H1 (cell line): ENCODE measurements at regions not wholly inside any gene's neighbourhood (a gene's known extent, or its start where the extent isn't known, plus 50 kb on each side); places are given as distances from the start of the nearest gene placed in this dataset.

Experiments used
- CTCF ChIA-PET: fragments of 300-600 bp; sonication (Branson Sonifier 250); formaldehyde crosslinking; loops from one replicate; lab custom pipeline; 2021; ENCODE audit not compliant: partially characterized antibody; lab: Charles Lee
- POLR2A ChIA-PET: fragments of 300-600 bp; sonication (Branson Sonifier 250); formaldehyde crosslinking; loops from one replicate; lab custom pipeline; 2021; ENCODE audit warnings: inconsistent platforms; ENCODE audit not compliant: partially characterized antibody; lab: Charles Lee
- DNase-seq, 2 experiments: peaks; one replicate each; pipeline versions ENCODE4 v3.0.0 to v3.0.0-alpha.2; 2010 to 2022; ENCODE audit warnings: low spot score in 2 of 2, low read depth in 1 of 2, mixed read lengths in 1 of 2
- FAIRE-seq: peaks from 2 replicates; lab custom pipeline; 2011; peaks lifted over from hg19 to GRCh38; lab: Jason Lieb, UNC
- H2AFZ ChIP-seq: 2 replicates; pipeline ENCODE4 v1.8.1; 2012; ENCODE audit warnings: low read length, inconsistent platforms
- H2AK5ac ChIP-seq: 2 replicates; pipeline ENCODE4 v1.6.1; 2013; ENCODE audit warnings: low read depth, low read length
- H2BK120ac ChIP-seq: replicated peaks from 2 replicates; pipeline ENCODE3; 2013; ENCODE audit warnings: low read depth, low read length, inconsistent platforms
- H2BK12ac ChIP-seq: 2 replicates; pipeline ENCODE4 v1.6.1; 2013; ENCODE audit warnings: low read depth, low read length
- H2BK15ac ChIP-seq: 2 replicates; pipeline ENCODE4 v1.6.1; 2013; ENCODE audit warnings: low read length
- H2BK20ac ChIP-seq: 2 replicates; pipeline ENCODE4 v1.6.1; 2013; ENCODE audit warnings: low read length
- H2BK5ac ChIP-seq: 2 replicates; pipeline ENCODE4 v1.6.1; 2013; ENCODE audit warnings: low read depth, low read length
- H3K14ac ChIP-seq: 2 replicates; pipeline ENCODE4 v1.6.1; 2013; ENCODE audit warnings: inconsistent platforms; ENCODE audit not compliant: insufficient read length
- H3K18ac ChIP-seq: 2 replicates; pipeline ENCODE4 v1.6.1; 2013; ENCODE audit warnings: low read length; ENCODE audit errors: extremely low read depth
- H3K23ac ChIP-seq: 2 replicates; pipeline ENCODE4 v1.6.1; 2013; ENCODE audit warnings: inconsistent platforms; ENCODE audit not compliant: insufficient read length
- H3K23me2 ChIP-seq: 2 replicates; pipeline ENCODE4 v1.6.1; 2013; ENCODE audit warnings: low read depth, low read length
- H3K27ac ChIP-seq: 2 replicates; pipeline ENCODE4 v1.6.1; 2011; ENCODE audit warnings: low read depth, low read length, inconsistent platforms
- H3K27me3 ChIP-seq, 4 experiments: replicated peaks in 1 of 4; 1 replicate in 1 of 4; 2 replicates in 3 of 4; pipeline versions ENCODE4 v1.6.1 to v1.8.1; 2011 to 2013; ENCODE audit warnings: low read length in 3 of 4, mild to moderate bottlenecking in 3 of 4, inconsistent platforms in 2 of 4, mixed read lengths in 2 of 4, moderate library complexity in 1 of 4; ENCODE audit not compliant: control insufficient read depth in 3 of 4, insufficient read depth in 3 of 4; ENCODE audit errors: extremely low read depth in 1 of 4
- H3K36me3 ChIP-seq, 4 experiments: 2 replicates each; pipeline versions ENCODE4 v1.6.1 to v1.8.1; 2011 to 2013; ENCODE audit warnings: mild to moderate bottlenecking in 4 of 4, low read length in 3 of 4, moderate library complexity in 2 of 4, control low read depth in 1 of 4, inconsistent platforms in 1 of 4; ENCODE audit not compliant: insufficient read depth in 4 of 4, control insufficient read depth in 2 of 4
- H3K4ac ChIP-seq: replicated peaks from 2 replicates; pipeline ENCODE3; 2013; ENCODE audit warnings: low read length, low read depth, mixed read lengths, inconsistent platforms; ENCODE audit not compliant: insufficient read length
- H3K4me1 ChIP-seq, 4 experiments: replicated peaks in 1 of 4; 1 replicate in 1 of 4; 2 replicates in 3 of 4; pipeline versions ENCODE4 v1.6.1 to v1.8.1; 2011 to 2013; ENCODE audit warnings: low read length in 3 of 4, inconsistent platforms in 2 of 4, mixed read lengths in 1 of 4; ENCODE audit not compliant: insufficient read depth in 4 of 4, control insufficient read depth in 3 of 4
- H3K4me2 ChIP-seq, 2 experiments: 2 replicates each; pipeline versions ENCODE4 v1.6.1 to v1.8.1; 2011 to 2013; ENCODE audit warnings: low read depth in 2 of 2, low read length in 2 of 2, control low read depth in 1 of 2, inconsistent platforms in 1 of 2, mild to moderate bottlenecking in 1 of 2; ENCODE audit not compliant: insufficient read depth in 1 of 2
- H3K4me3 ChIP-seq, 4 experiments: fragments of 200-600, 300-600 bp in 1 of 4; sonication (generic), shearing (Covaris generic), sonication (Bioruptor Twin) in 1 of 4; 2 replicates each; pipeline versions ENCODE4 v1.5.1 to v1.8.1; 2011 to 2016; ENCODE audit warnings: low read length in 4 of 4, low read depth in 3 of 4, control low read depth in 2 of 4, inconsistent platforms in 2 of 4, mild to moderate bottlenecking in 2 of 4, mixed read lengths in 1 of 4, moderate library complexity in 1 of 4; ENCODE audit not compliant: insufficient read depth in 2 of 4; ENCODE audit errors: extremely low read depth in 1 of 4
- H3K56ac ChIP-seq: replicated peaks from 2 replicates; pipeline ENCODE3; 2013; ENCODE audit warnings: low read depth, mild to moderate bottlenecking, mixed read lengths, low read length, inconsistent platforms; ENCODE audit not compliant: insufficient read length
- H3K79me1 ChIP-seq: 2 replicates; pipeline ENCODE4 v1.6.1; 2013; ENCODE audit warnings: low read depth, low read length, control low read depth
- H3K79me2 ChIP-seq, 2 experiments: 2 replicates each; pipeline versions ENCODE4 v1.6.1 to v1.8.1; 2012 to 2013; ENCODE audit warnings: low read length in 2 of 2, mild to moderate bottlenecking in 2 of 2, inconsistent platforms in 1 of 2; ENCODE audit not compliant: insufficient read depth in 2 of 2, control insufficient read depth in 1 of 2
- H3K9ac ChIP-seq, 4 experiments: replicated peaks in 1 of 4; 1 replicate in 1 of 4; 2 replicates in 3 of 4; pipeline versions ENCODE4 v1.6.1 to v1.8.1; 2011 to 2013; ENCODE audit warnings: low read depth in 3 of 4, low read length in 3 of 4, control low read depth in 2 of 4, mild to moderate bottlenecking in 2 of 4, moderate library complexity in 2 of 4, inconsistent platforms in 1 of 4; ENCODE audit errors: extremely low read depth in 1 of 4
- H3K9me3 ChIP-seq, 2 experiments: 2 replicates each; pipeline versions ENCODE4 v1.6.1 to v1.8.1; 2012 to 2013; ENCODE audit warnings: mild to moderate bottlenecking in 2 of 2, moderate library complexity in 2 of 2, control low read depth in 1 of 2, inconsistent platforms in 1 of 2, low read depth in 1 of 2, low read length in 1 of 2, mixed read lengths in 1 of 2; ENCODE audit not compliant: insufficient read depth in 2 of 2
- H4K20me1 ChIP-seq, 2 experiments: replicated peaks in 1 of 2; 2 replicates each; pipeline versions ENCODE3 to v1.8.1; 2011 to 2013; ENCODE audit warnings: inconsistent platforms in 2 of 2, low read length in 2 of 2, mild to moderate bottlenecking in 1 of 2; ENCODE audit not compliant: insufficient read depth in 2 of 2, control insufficient read depth in 1 of 2
- H4K5ac ChIP-seq: 2 replicates; pipeline ENCODE4 v1.6.1; 2013; ENCODE audit warnings: low read length, low read depth, mixed read lengths, inconsistent platforms; ENCODE audit not compliant: insufficient read length
- H4K8ac ChIP-seq: 2 replicates; pipeline ENCODE4 v1.8.0; 2013; ENCODE audit warnings: mild to moderate bottlenecking, moderate library complexity, low read length, inconsistent platforms; ENCODE audit not compliant: insufficient read depth; ENCODE audit errors: extremely low read depth
- H4K91ac ChIP-seq: replicated peaks from 2 replicates; pipeline ENCODE3; 2013; ENCODE audit warnings: low read length, mixed read lengths, inconsistent platforms; ENCODE audit not compliant: insufficient read length
- CHD1 ChIP-seq: IDR thresholded peaks from 2 replicates; pipeline ENCODE4 v1.6.1; 2012; ENCODE audit warnings: low read depth, low read length, improper control_type of control experiment
- EP300 ChIP-seq, 2 experiments: IDR thresholded peaks; 1 replicate in 1 of 2; 2 replicates in 1 of 2; pipeline ENCODE4 v1.6.1; 2011 to 2012; ENCODE audit warnings: low read depth in 2 of 2, low read length in 2 of 2, mild to moderate bottlenecking in 2 of 2, borderline replicate concordance in 1 of 2, inconsistent platforms in 1 of 2, moderate library complexity in 1 of 2
- EZH2 ChIP-seq: fragments of 200-600 bp; sonication (generic); IDR thresholded peaks from 2 replicates; pipeline ENCODE4 v1.7.1; 2012; ENCODE audit warnings: low read depth, mild to moderate bottlenecking, moderate library complexity, low read length, inconsistent platforms; ENCODE audit not compliant: severe bottlenecking
- GTF2F1 ChIP-seq: IDR thresholded peaks from 2 replicates; pipeline ENCODE4 v1.6.1; 2012; ENCODE audit warnings: low read depth, low read length, improper control_type of control experiment, borderline replicate concordance
- RAD21 ChIP-seq, 2 experiments: IDR thresholded peaks in 1 of 2; conservative IDR thresholded peaks in 1 of 2; 2 replicates each; pipeline ENCODE4 v1.6.1; 2011; ENCODE audit warnings: low read depth in 2 of 2, low read length in 2 of 2, improper control_type of control experiment in 1 of 2, inconsistent platforms in 1 of 2, mild to moderate bottlenecking in 1 of 2, moderate library complexity in 1 of 2
- RNF2 ChIP-seq: fragments of 200-900, 300-1000 bp; sonication (generic); IDR thresholded peaks from 2 replicates; pipeline ENCODE4 v1.7.1; 2016; ENCODE audit warnings: borderline replicate concordance, low read depth, mild to moderate bottlenecking, antibody characterized with exemption, low read length; ENCODE audit not compliant: poor library complexity, severe bottlenecking; ENCODE audit errors: missing control alignments
- SAP30 ChIP-seq: fragments of 300-600 bp; sonication (generic); IDR thresholded peaks from 2 replicates; pipeline ENCODE4 v1.7.1; 2012; ENCODE audit warnings: low read length, moderate library complexity, mild to moderate bottlenecking, inconsistent platforms; ENCODE audit not compliant: insufficient read depth, insufficient replicate concordance
- SIRT6 ChIP-seq: IDR thresholded peaks from one replicate; pipeline ENCODE4 v1.7.1; 2012; ENCODE audit warnings: low read length, inconsistent platforms
- SP2 ChIP-seq: IDR thresholded peaks from 2 replicates; pipeline ENCODE4 v1.6.1; 2012; ENCODE audit warnings: mild to moderate bottlenecking, low read length, inconsistent platforms
- SP4 ChIP-seq: IDR thresholded peaks from 2 replicates; pipeline ENCODE4 v1.6.1; 2012; ENCODE audit warnings: low read length, inconsistent platforms
- TAF7 ChIP-seq: optimal IDR thresholded peaks from 2 replicates; pipeline ENCODE3; 2011; ENCODE audit warnings: low read depth, mild to moderate bottlenecking, inconsistent platforms, low read length, moderate library complexity, borderline replicate concordance
- TBP ChIP-seq: IDR thresholded peaks from 2 replicates; pipeline ENCODE4 v1.6.1; 2011; ENCODE audit warnings: low read depth, low read length, improper control_type of control experiment
- TCF12 ChIP-seq: IDR thresholded peaks from 2 replicates; pipeline ENCODE4 v1.6.1; 2011; ENCODE audit warnings: low read depth, mild to moderate bottlenecking, low read length
- TEAD4 ChIP-seq: IDR thresholded peaks from 2 replicates; pipeline ENCODE4 v1.6.1; 2012; ENCODE audit warnings: low read depth, low read length, inconsistent platforms, mixed read lengths
- YY1 ChIP-seq: IDR thresholded peaks from 2 replicates; pipeline ENCODE4 v1.6.1; 2011; ENCODE audit warnings: low read depth, mild to moderate bottlenecking, low read length
- WGBS, 2 experiments: shearing (Covaris generic) in 1 of 2; methylation state at CpG; one replicate each; pipeline versions ENCODE4 v1.1.6 to v1.1.7; 2013 to 2015; ENCODE audit warnings: low lambda C conversion rate in 2 of 2, mixed read lengths in 2 of 2, inconsistent platforms in 1 of 2, low coverage in 1 of 2, missing lambda C conversion rate in 1 of 2; ENCODE audit not compliant: insufficient replicate concordance in 2 of 2, insufficient coverage in 1 of 2, insufficient read length in 1 of 2; ENCODE audit errors: extremely low coverage in 1 of 2, missing lambda C conversion rate in 1 of 2; 5-methylcytosine and 5-hydroxymethylcytosine counted together

- Histone ChIP-seq H4K8ac (no peak overlapping the region), H2BK12ac (no peak overlapping the region), H4K5ac (no peak overlapping the region), H3K23ac (no peak overlapping the region), H2BK120ac (no peak overlapping the region), H2BK5ac (no peak overlapping the region), H2AFZ (no peak overlapping the region), H3K4me2 (no peak overlapping the region), H2BK15ac (no peak overlapping the region), H3K4me3 (no peak overlapping the region), H3K23me2 (no peaks in the 10 kb centered on the region; the same call in 1 of the 2 replicates), H3K9ac (no peak overlapping the region), H3K56ac (no peak overlapping the region), H3K79me2 (no peaks in the 10 kb centered on the region), H3K27ac (no peak overlapping the region), H3K79me1 (no peaks in the 10 kb centered on the region), H2BK20ac (no peak overlapping the region), H3K4ac (no peak overlapping the region), H4K20me1 (no peaks in the 10 kb centered on the region), H3K27me3 (peaks cover 0 to 1% (median 0%) of the 10 kb centered on the region in 4 experiments; a peak in 1 of 7 replicates), H3K4me1 (no peaks in the 10 kb centered on the region), H3K36me3 (no peaks in the 10 kb centered on the region), H4K91ac (no peak overlapping the region), H3K14ac (no peak overlapping the region), H3K18ac (no peak overlapping the region), H3K9me3 (peaks cover under 1 to 2% of the 10 kb centered on the region in 2 experiments; a peak in 2 of 4 replicates), H2AK5ac (no peak overlapping the region)
- no peak for FAIRE-seq
- ChIA-PET POLR2A (no interaction called here), CTCF (interaction anchor here (1.2 to 1.6 kb wide), 3 partner anchors 11 to 171 kb away, joined by 3 to 14 read pairs (median 4); no protein-coding TSS in a partner anchor)
- no peak for DNase-seq
- WGBS, 2 experiments = 94% methylated on average over 1 of the region's 1 CpG; no CpG with 5 or more reads in 1 of the 2 experiments
- no peak for TF ChIP-seq RNF2
- TF ChIP-seq TCF12 = no peak
- TF ChIP-seq EP300 (IDR thresholded peaks at IDR 0.05; ENCODE audit: borderline replicate concordance in 1 of 2, low read depth in 2 of 2, low read length in 2 of 2) = no peak
- TF ChIP-seq EZH2 = no peak
- TF ChIP-seq RAD21 (IDR thresholded peaks at IDR 0.05 in 1 of 2, conservative IDR thresholded peaks at IDR 0.05 in 1 of 2; ENCODE audit: low read depth in 2 of 2, low read length in 2 of 2) = no peak
- TF ChIP-seq TEAD4 = no peak
- TF ChIP-seq SP2 = no peak
- no peak for TF ChIP-seq SP4
- TF ChIP-seq CHD1 = no peak
- no peak for TF ChIP-seq TAF7
- TF ChIP-seq SIRT6 = no peak
- TF ChIP-seq TBP = no peak
- TF ChIP-seq YY1 = no peak
- TF ChIP-seq SAP30 = no peak
- no peak for TF ChIP-seq GTF2F1
Observed at GRCh38 chr10:90126256-90126595, 424.8 kb downstream of the KIF20B start.
